ENCODE measurements at regions not wholly inside any gene's neighbourhood (a gene's known extent, or its start where the extent isn't known, plus 50 kb on each side); places are given as distances from the start of the nearest gene placed in this dataset.

GRCh38 chr18:64392202-64392601 lies 243.3 kb upstream of the LINC00305 start:
- Histone ChIP-seq H3K4me2 (no peak overlapping the region), H3K27ac (no peak overlapping the region), H3K4me1 (no peaks in the 10 kb centered on the region), H3K4me3 (no peak overlapping the region), H3K9me3 (no peaks in the 10 kb centered on the region)
- 0% methylated on average over 1 of the region's 1 CpG for WGBS (ENCODE audit: missing lambda C conversion rate)
- FAIRE-seq (no peak), DNase-seq (ENCODE audit: low read depth in 1 of 2, low spot score in 1 of 2) (no peak), ATAC-seq (no peak)
- POLR2A ChIA-PET: no interaction called here
- CTCF ChIA-PET: no interaction called here
- no peak for TF ChIP-seq CEBPB (IDR thresholded peaks at IDR 0.05)

- Histone ChIP-seq H3K27ac (no peak overlapping the region), H3K9me3 (no peaks in the 10 kb centered on the region), H3K4me2 (no peak overlapping the region), H3K4me1 (no peaks in the 10 kb centered on the region), H3K4me3 (no peak overlapping the region)
- ChIA-PET POLR2A (no interaction called here), CTCF (no interaction called here)
- WGBS (ENCODE audit: missing lambda C conversion rate): 3% methylated on average over 1 of the region's 1 CpG
- ATAC-seq (no peak), DNase-seq (ENCODE audit: low read depth in 1 of 2, low spot score in 1 of 2) (no peak), FAIRE-seq (no peak)
- TF ChIP-seq JUN (IDR thresholded peaks at IDR 0.05) (no peak), RFX5 (IDR thresholded peaks at IDR 0.05) (no peak), HES2 (IDR thresholded peaks at IDR 0.05) (no peak), MAFK (IDR thresholded peaks at IDR 0.05; ENCODE audit: partially characterized antibody) (no peak), ELK1 (IDR thresholded peaks at IDR 0.05; ENCODE audit: low read depth, low read length) (no peak), CEBPB (IDR thresholded peaks at IDR 0.05) (no peak), HMGXB4 (CRISPR knock-in tag; IDR thresholded peaks at IDR 0.05; ENCODE audit: borderline replicate concordance) (no peak), NFE2L2 (conservative IDR thresholded peaks at IDR 0.05; ENCODE audit: low read length) (no peak), KDM5A (IDR thresholded peaks at IDR 0.05) (no peak), CBX8 (IDR thresholded peaks at IDR 0.05) (no peak), ZNF302 (CRISPR knock-in tag; IDR thresholded peaks at IDR 0.05) (no peak), GATA3 (IDR thresholded peaks at IDR 0.05; ENCODE audit: borderline replicate concordance) (no peak), RAD21 (conservative IDR thresholded peaks at IDR 0.05 in 1 of 2, IDR thresholded peaks at IDR 0.05 in 1 of 2) (no peak), ZC3H11A (IDR thresholded peaks at IDR 0.05) (no peak)
Observed at GRCh38 chr18:64384101-64384500, 235.2 kb upstream of the LINC00305 start.

GRCh38 chr18:64380117-64380516 lies 231.2 kb upstream of the LINC00305 start:
- TF ChIP-seq RARB (CRISPR knock-in tag; IDR thresholded peaks at IDR 0.05) (no peak), FOXS1 (CRISPR knock-in tag; IDR thresholded peaks at IDR 0.05) (no peak), SMC3 (IDR thresholded peaks at IDR 0.05) (no peak), SREBF2 (IDR thresholded peaks at IDR 0.05) (no peak), MAX (IDR thresholded peaks at IDR 0.05) (no peak), RFX5 (IDR thresholded peaks at IDR 0.05) (no peak), CHD4 (IDR thresholded peaks at IDR 0.05; ENCODE audit: borderline replicate concordance) (no peak), CEBPB (IDR thresholded peaks at IDR 0.05) (no peak), PHF8 (IDR thresholded peaks at IDR 0.05; ENCODE audit: borderline replicate concordance, low read depth) (no peak), EHF (CRISPR knock-in tag; IDR thresholded peaks at IDR 0.05) (no peak), BCL3 (IDR thresholded peaks at IDR 0.05) (no peak), FOSB (CRISPR knock-in tag; IDR thresholded peaks at IDR 0.05) (no peak), HMGXB4 (CRISPR knock-in tag; IDR thresholded peaks at IDR 0.05; ENCODE audit: borderline replicate concordance) (no peak)
- ATAC-seq: no peak
- POLR2A ChIA-PET: no interaction called here
- no peak for FAIRE-seq
- Histone ChIP-seq H3K27ac (no peak overlapping the region), H3K4me3 (no peak overlapping the region), H3K4me1 (no peaks in the 10 kb centered on the region), H3K9me3 (no peaks in the 10 kb centered on the region), H3K4me2 (no peak overlapping the region)
- whole genome bisulfite sequencing (ENCODE audit: missing lambda C conversion rate): 0% methylated on average over 1 of the region's 1 CpG
- CTCF ChIA-PET: no interaction called here
- DNase-seq (ENCODE audit: low read depth in 1 of 2, low spot score in 1 of 2): no peak
